HepG2 (cell line): ENCODE measurements at regions not wholly inside any gene's neighbourhood (a gene's known extent, or its start where the extent isn't known, plus 50 kb on each side); places are given as distances from the start of the nearest gene placed in this dataset.

Experiments
- ATAC-seq: fragments of 200-7000 bp; cut with Tn5 transposase; 3 replicates; pipeline ENCODE4 v1.9.1; 2020; ENCODE audit warnings: mild to moderate bottlenecking, moderate library complexity
- BruUV-seq: library from RNA; stranded (reverse); fragments of 400-500 nt; replicated peaks from 2 replicates; lab custom pipeline; 2021; lab: Mats Ljungman, UMichigan
- CTCF ChIA-PET: fragments of 300-600 bp; formaldehyde crosslinking; extraction: SDS; loops from one replicate; lab custom pipeline; 2021; ENCODE audit warnings: low total read pairs, inconsistent platforms, low intra/inter-chr PET ratio; lab: Yijun Ruan, JAX
- POLR2A ChIA-PET: fragments of 350-600 bp; sonication (Branson Sonifier 250); formaldehyde crosslinking; loops from one replicate; lab custom pipeline; 2020; ENCODE audit warnings: antibody characterized with exemption, inconsistent platforms; lab: Yijun Ruan, JAX
- DNase-seq: peaks from one replicate; pipeline ENCODE4 v3.0.0-alpha.2; 2015; ENCODE audit warnings: low spot score
- FAIRE-seq: peaks from 3 replicates; lab custom pipeline; 2011; peaks lifted over from hg19 to GRCh38; lab: Jason Lieb, UNC
- H2AFZ ChIP-seq: one replicate; pipeline ENCODE4 v1.6.1; 2011; ENCODE audit warnings: low read length, inconsistent platforms
- H3K27ac ChIP-seq: fragments of 300-600 bp; 3 replicates; pipeline ENCODE4 v1.8.0; 2011; ENCODE audit warnings: mixed run types, mild to moderate bottlenecking, mixed read lengths, low read length, inconsistent platforms; ENCODE audit not compliant: insufficient read depth; ENCODE audit errors: extremely low read length
- H3K27me3 ChIP-seq, 2 experiments: fragments of 200-600 bp in 1 of 2; 2 replicates in 1 of 2; 3 replicates in 1 of 2; pipeline versions ENCODE4 v1.6.0 to v1.8.0; 2011; ENCODE audit warnings: low read length in 2 of 2, mild to moderate bottlenecking in 2 of 2, moderate library complexity in 2 of 2, inconsistent platforms in 1 of 2; ENCODE audit not compliant: insufficient read depth in 2 of 2, control insufficient read depth in 1 of 2
- H3K36me3 ChIP-seq, 2 experiments: fragments of 200-600 bp in 1 of 2; replicated peaks in 1 of 2; 2 replicates in 1 of 2; 3 replicates in 1 of 2; pipeline versions ENCODE4 v1.5.1 to v1.8.0; 2011; ENCODE audit warnings: low read length in 2 of 2, inconsistent platforms in 1 of 2; ENCODE audit not compliant: insufficient read depth in 2 of 2, control insufficient read depth in 1 of 2
- H3K4me1 ChIP-seq: 2 replicates; pipeline ENCODE4 v1.5.1; 2012; ENCODE audit warnings: low read length, inconsistent platforms; ENCODE audit not compliant: insufficient read depth
- H3K4me2 ChIP-seq: 2 replicates; pipeline ENCODE4 v1.6.0; 2011; ENCODE audit warnings: low read depth, low read length, inconsistent platforms
- H3K4me3 ChIP-seq, 3 experiments: fragments of 200-600 bp in 1 of 3; sonication (generic), shearing (Covaris generic) in 1 of 3; replicated peaks in 1 of 3; 2 replicates each; pipeline ENCODE4 v1.5.1; 2011 to 2016; ENCODE audit warnings: low read length in 3 of 3, inconsistent platforms in 2 of 3, low read depth in 2 of 3, mild to moderate bottlenecking in 2 of 3, control low read depth in 1 of 3, mixed read lengths in 1 of 3; ENCODE audit not compliant: insufficient read depth in 1 of 3
- H3K79me2 ChIP-seq: one replicate; pipeline ENCODE4 v1.6.1; 2011; ENCODE audit warnings: low read length, inconsistent platforms; ENCODE audit not compliant: insufficient read depth
- H3K9ac ChIP-seq: 2 replicates; pipeline ENCODE4 v1.6.0; 2011; ENCODE audit warnings: mild to moderate bottlenecking, low read depth, low read length, inconsistent platforms; ENCODE audit not compliant: insufficient read depth
- H3K9me3 ChIP-seq: 2 replicates; pipeline ENCODE4 v1.5.1; 2012; ENCODE audit warnings: mild to moderate bottlenecking, low read length
- H4K20me1 ChIP-seq: 2 replicates; pipeline ENCODE4 v1.6.0; 2011; ENCODE audit warnings: inconsistent platforms, mild to moderate bottlenecking, low read length, moderate library complexity; ENCODE audit not compliant: insufficient read depth
- CBX5 ChIP-seq: sonication (generic); formaldehyde crosslinking; IDR thresholded peaks from 2 replicates; pipeline ENCODE4 v1.4.0; 2020; ENCODE audit warnings: missing genetic modification reagents, borderline replicate concordance
- HDAC6 ChIP-seq: fragments of 200-600 bp; sonication (generic); IDR thresholded peaks from 2 replicates; pipeline ENCODE4 v1.7.0; 2017; ENCODE audit warnings: mild to moderate bottlenecking, antibody characterized with exemption, low read length, low read depth
- HNF1B ChIP-seq: sonication (generic); formaldehyde crosslinking; IDR thresholded peaks from 2 replicates; pipeline ENCODE4 v1.5.1; 2020; ENCODE audit warnings: mild to moderate bottlenecking, moderate library complexity, missing genetic modification reagents
- HOXA7 ChIP-seq: sonication (generic); formaldehyde crosslinking; IDR thresholded peaks from 2 replicates; pipeline ENCODE4 v1.8.1; 2022; ENCODE audit warnings: mild to moderate bottlenecking, missing genetic modification reagents, moderate library complexity
- IKZF5 ChIP-seq: IDR thresholded peaks from 2 replicates; pipeline ENCODE4 v1.6.1; 2018; ENCODE audit warnings: missing genetic modification reagents, mild to moderate bottlenecking, missing compliant biosample characterization
- KLF13 ChIP-seq: sonication (generic); formaldehyde crosslinking; IDR thresholded peaks from 2 replicates; pipeline ENCODE4 v1.4.0; 2020; ENCODE audit warnings: mild to moderate bottlenecking, missing genetic modification reagents
- NRL ChIP-seq: sonication (generic); formaldehyde crosslinking; IDR thresholded peaks from 2 replicates; pipeline ENCODE4 v1.5.0; 2020; ENCODE audit warnings: missing genetic modification reagents, mild to moderate bottlenecking, moderate library complexity, borderline replicate concordance
- PHF8 ChIP-seq: sonication (generic); formaldehyde crosslinking; IDR thresholded peaks from 2 replicates; pipeline ENCODE4 v1.5.0; 2020; ENCODE audit warnings: missing genetic modification reagents
- RARA ChIP-seq: IDR thresholded peaks from 2 replicates; pipeline ENCODE4 v1.6.1; 2016; ENCODE audit warnings: missing genetic modification reagents, missing compliant biosample characterization
- SP2 ChIP-seq: sonication (generic); formaldehyde crosslinking; IDR thresholded peaks from 2 replicates; pipeline ENCODE4 v1.5.1; 2020; ENCODE audit warnings: mild to moderate bottlenecking, missing genetic modification reagents
- ZNF432 ChIP-seq: sonication (generic); formaldehyde crosslinking; IDR thresholded peaks from 2 replicates; pipeline ENCODE4 v1.5.0; 2020; ENCODE audit warnings: missing genetic modification reagents, mild to moderate bottlenecking, borderline replicate concordance
- ZNF660 ChIP-seq: sonication (generic); formaldehyde crosslinking; IDR thresholded peaks from 2 replicates; pipeline ENCODE4 v1.5.1; 2020; ENCODE audit warnings: mild to moderate bottlenecking, low read depth, missing genetic modification reagents, borderline replicate concordance
- ZNF75D ChIP-seq: sonication (generic); formaldehyde crosslinking; IDR thresholded peaks from 2 replicates; pipeline ENCODE4 v1.8.1; 2023; ENCODE audit warnings: missing genetic modification reagents, mild to moderate bottlenecking, borderline replicate concordance
- ZNF850 ChIP-seq: sonication (generic); formaldehyde crosslinking; conservative IDR thresholded peaks from 2 replicates; pipeline ENCODE4 v1.9.0; 2021; ENCODE audit warnings: mild to moderate bottlenecking, missing genetic modification reagents
- WGBS: methylation state at CpG from one replicate; pipeline ENCODE4 v1.1.6; 2017; ENCODE audit warnings: low lambda C conversion rate; 5-methylcytosine and 5-hydroxymethylcytosine counted together
- in situ Hi-C: cut with HindIII; loops from 2 replicates; pipeline ENCODE4 v1.10.0; 2017; ENCODE audit warnings: low pct_unique_long_range_greater_than_20kb; ENCODE audit not compliant: extremely low pct_ligation_motif_present
- intact Hi-C: fragments of 100-400 bp; cut with micrococcal nuclease; formaldehyde crosslinking; loops from one replicate; pipeline ENCODE4 v1.10.0; 2022; ENCODE audit not compliant: unreplicated experiment
- TF ChIP-seq, protein P1 (sequence below): fragments of 450-650 bp; IDR thresholded peaks from 2 replicates; pipeline ENCODE4 v1.6.1; 2017
- TF ChIP-seq, protein P2 (sequence below): sonication (generic); formaldehyde crosslinking; IDR thresholded peaks from 2 replicates; pipeline ENCODE4 v1.9.0; 2021; ENCODE audit warnings: mild to moderate bottlenecking, missing genetic modification reagents

DNA sequence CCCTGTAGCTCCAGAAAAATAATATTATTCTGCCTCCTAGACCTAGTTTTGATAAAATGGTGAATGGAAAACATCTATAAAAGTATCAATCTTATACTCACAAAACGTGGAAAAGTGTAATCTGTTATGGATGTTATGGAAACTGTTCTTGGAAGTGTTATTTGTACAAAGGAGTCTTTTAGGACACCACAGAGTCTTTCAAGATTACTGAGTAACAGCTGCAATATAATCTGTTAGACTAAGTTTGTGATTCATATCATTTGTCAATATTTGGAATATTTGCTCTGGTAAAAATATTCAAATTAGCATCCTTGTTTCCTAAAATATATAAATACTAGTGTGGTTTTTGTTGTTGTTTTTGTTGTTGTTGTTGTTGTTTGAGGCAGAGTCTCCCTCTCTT is 87.9 kb downstream of the RAD51AP2 start:
- intact Hi-C loops = no loop called here
- no peak overlapping the region for H3K27ac ChIP-seq
- ATAC-seq (no peak), FAIRE-seq (no peak), DNase-seq (no peak)
- H3K27me3 ChIP-seq = no peaks in the 10 kb centered on the region
- no peak overlapping the region for H2AFZ ChIP-seq
- no peaks in the 10 kb centered on the region for H3K36me3 ChIP-seq
- no peaks in the 10 kb centered on the region for H3K4me1 ChIP-seq
- H3K4me3 ChIP-seq = no peak overlapping the region
- H4K20me1 ChIP-seq = no peaks in the 10 kb centered on the region
- no peaks in the 10 kb centered on the region for H3K79me2 ChIP-seq
- H3K9ac ChIP-seq = no peak overlapping the region
- in situ Hi-C loops = no loop called here
- no peaks in the 10 kb centered on the region for H3K9me3 ChIP-seq
- no peak overlapping the region for H3K4me2 ChIP-seq
- WGBS = 0% methylated on average over 1 of the region's 1 CpG
- no TSS peak for BruUV-seq
- CTCF ChIA-PET = no interaction called here
- POLR2A ChIA-PET = no interaction called here
- TF ChIP-seq HOXA7 (CRISPR knock-in tag) (no peak), CBX5 (CRISPR knock-in tag) (no peak), SP2 (CRISPR knock-in tag) (no peak), ZNF75D (CRISPR knock-in tag) (no peak), ZNF660 (no peak), PHF8 (no peak), KLF13 (CRISPR knock-in tag) (no peak), NRL (CRISPR knock-in tag) (no peak), RARA (CRISPR knock-in tag) (no peak), HNF1B (CRISPR knock-in tag) (no peak), HDAC6 (no peak), ZNF432 (no peak), IKZF5 (CRISPR knock-in tag) (no peak), ZNF850 (no peak)
- TF ChIP-seq, protein P1, sequence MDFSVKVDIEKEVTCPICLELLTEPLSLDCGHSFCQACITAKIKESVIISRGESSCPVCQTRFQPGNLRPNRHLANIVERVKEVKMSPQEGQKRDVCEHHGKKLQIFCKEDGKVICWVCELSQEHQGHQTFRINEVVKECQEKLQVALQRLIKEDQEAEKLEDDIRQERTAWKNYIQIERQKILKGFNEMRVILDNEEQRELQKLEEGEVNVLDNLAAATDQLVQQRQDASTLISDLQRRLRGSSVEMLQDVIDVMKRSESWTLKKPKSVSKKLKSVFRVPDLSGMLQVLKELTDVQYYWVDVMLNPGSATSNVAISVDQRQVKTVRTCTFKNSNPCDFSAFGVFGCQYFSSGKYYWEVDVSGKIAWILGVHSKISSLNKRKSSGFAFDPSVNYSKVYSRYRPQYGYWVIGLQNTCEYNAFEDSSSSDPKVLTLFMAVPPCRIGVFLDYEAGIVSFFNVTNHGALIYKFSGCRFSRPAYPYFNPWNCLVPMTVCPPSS = no peak
- TF ChIP-seq, protein P2, sequence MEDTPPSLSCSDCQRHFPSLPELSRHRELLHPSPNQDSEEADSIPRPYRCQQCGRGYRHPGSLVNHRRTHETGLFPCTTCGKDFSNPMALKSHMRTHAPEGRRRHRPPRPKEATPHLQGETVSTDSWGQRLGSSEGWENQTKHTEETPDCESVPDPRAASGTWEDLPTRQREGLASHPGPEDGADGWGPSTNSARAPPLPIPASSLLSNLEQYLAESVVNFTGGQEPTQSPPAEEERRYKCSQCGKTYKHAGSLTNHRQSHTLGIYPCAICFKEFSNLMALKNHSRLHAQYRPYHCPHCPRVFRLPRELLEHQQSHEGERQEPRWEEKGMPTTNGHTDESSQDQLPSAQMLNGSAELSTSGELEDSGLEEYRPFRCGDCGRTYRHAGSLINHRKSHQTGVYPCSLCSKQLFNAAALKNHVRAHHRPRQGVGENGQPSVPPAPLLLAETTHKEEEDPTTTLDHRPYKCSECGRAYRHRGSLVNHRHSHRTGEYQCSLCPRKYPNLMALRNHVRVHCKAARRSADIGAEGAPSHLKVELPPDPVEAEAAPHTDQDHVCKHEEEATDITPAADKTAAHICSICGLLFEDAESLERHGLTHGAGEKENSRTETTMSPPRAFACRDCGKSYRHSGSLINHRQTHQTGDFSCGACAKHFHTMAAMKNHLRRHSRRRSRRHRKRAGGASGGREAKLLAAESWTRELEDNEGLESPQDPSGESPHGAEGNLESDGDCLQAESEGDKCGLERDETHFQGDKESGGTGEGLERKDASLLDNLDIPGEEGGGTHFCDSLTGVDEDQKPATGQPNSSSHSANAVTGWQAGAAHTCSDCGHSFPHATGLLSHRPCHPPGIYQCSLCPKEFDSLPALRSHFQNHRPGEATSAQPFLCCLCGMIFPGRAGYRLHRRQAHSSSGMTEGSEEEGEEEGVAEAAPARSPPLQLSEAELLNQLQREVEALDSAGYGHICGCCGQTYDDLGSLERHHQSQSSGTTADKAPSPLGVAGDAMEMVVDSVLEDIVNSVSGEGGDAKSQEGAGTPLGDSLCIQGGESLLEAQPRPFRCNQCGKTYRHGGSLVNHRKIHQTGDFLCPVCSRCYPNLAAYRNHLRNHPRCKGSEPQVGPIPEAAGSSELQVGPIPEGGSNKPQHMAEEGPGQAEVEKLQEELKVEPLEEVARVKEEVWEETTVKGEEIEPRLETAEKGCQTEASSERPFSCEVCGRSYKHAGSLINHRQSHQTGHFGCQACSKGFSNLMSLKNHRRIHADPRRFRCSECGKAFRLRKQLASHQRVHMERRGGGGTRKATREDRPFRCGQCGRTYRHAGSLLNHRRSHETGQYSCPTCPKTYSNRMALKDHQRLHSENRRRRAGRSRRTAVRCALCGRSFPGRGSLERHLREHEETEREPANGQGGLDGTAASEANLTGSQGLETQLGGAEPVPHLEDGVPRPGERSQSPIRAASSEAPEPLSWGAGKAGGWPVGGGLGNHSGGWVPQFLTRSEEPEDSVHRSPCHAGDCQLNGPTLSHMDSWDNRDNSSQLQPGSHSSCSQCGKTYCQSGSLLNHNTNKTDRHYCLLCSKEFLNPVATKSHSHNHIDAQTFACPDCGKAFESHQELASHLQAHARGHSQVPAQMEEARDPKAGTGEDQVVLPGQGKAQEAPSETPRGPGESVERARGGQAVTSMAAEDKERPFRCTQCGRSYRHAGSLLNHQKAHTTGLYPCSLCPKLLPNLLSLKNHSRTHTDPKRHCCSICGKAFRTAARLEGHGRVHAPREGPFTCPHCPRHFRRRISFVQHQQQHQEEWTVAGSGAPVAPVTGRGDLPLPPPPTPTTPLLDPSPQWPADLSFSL (CRISPR knock-in tag) = no peak
